K562 (cell line): ENCODE measurements at regions not wholly inside any gene's neighbourhood (a gene's known extent, or its start where the extent isn't known, plus 50 kb on each side); places are given as distances from the start of the nearest gene placed in this dataset.

Experiments
- ATAC-seq: fragments of 200-7000 bp; cut with Tn5 transposase; 3 replicates; pipeline ENCODE4 v1.9.1; 2020; ENCODE audit warnings: moderate library complexity
- BruUV-seq: library from RNA; stranded (reverse); fragments of 400-500 nt; replicated peaks from 2 replicates; lab custom pipeline; 2021; lab: Mats Ljungman, UMichigan
- CTCF ChIA-PET: fragments of 300-600 bp; formaldehyde crosslinking; extraction: SDS; loops from one replicate; lab custom pipeline; 2021; ENCODE audit warnings: low intra/inter-chr PET ratio; lab: Yijun Ruan, JAX
- POLR2A ChIA-PET: fragments of 300-600, 350-650 bp; sonication (Branson Sonifier 250); formaldehyde crosslinking; extraction: SDS; loops from one replicate; lab custom pipeline; 2021; ENCODE audit warnings: antibody characterized with exemption, inconsistent platforms; lab: Yijun Ruan, JAX
- DNase-seq, 4 experiments: peaks; one replicate each; pipeline versions ENCODE4 v3.0.0 to v3.0.0-alpha.2; 2011 to 2018; ENCODE audit warnings: low spot score in 3 of 4, mixed read lengths in 3 of 4; ENCODE audit errors: extremely low read depth in 1 of 4
- FAIRE-seq: peaks from 2 replicates; lab custom pipeline; 2011; peaks lifted over from hg19 to GRCh38; lab: Jason Lieb, UNC
- H2AFZ ChIP-seq: 2 replicates; pipeline ENCODE4 v1.6.0; 2011; ENCODE audit warnings: low read depth, low read length, control low read depth, inconsistent platforms
- H3K27ac ChIP-seq: fragments of 200-600 bp; 3 replicates; pipeline ENCODE4 v1.8.0; 2011; ENCODE audit warnings: low read depth, mild to moderate bottlenecking, control low read depth, inconsistent platforms, low read length, moderate library complexity, mixed read lengths; ENCODE audit errors: extremely low read depth
- H3K27me3 ChIP-seq, 2 experiments: fragments of 300-600 bp in 1 of 2; 2 replicates in 1 of 2; 3 replicates in 1 of 2; pipeline versions ENCODE4 v1.6.0 to v1.8.0; 2011; ENCODE audit warnings: inconsistent platforms in 2 of 2, low read length in 2 of 2, mild to moderate bottlenecking in 1 of 2, mixed read lengths in 1 of 2, moderate library complexity in 1 of 2; ENCODE audit not compliant: control insufficient read depth in 2 of 2, insufficient read depth in 2 of 2
- H3K36me3 ChIP-seq: fragments of 300-600 bp; 3 replicates; pipeline ENCODE4 v1.8.0; 2011; ENCODE audit warnings: mild to moderate bottlenecking, low read length, inconsistent platforms; ENCODE audit not compliant: control insufficient read depth, insufficient read depth
- H3K4me1 ChIP-seq, 2 experiments: fragments of 200-600 bp in 1 of 2; replicated peaks in 1 of 2; 2 replicates in 1 of 2; 3 replicates in 1 of 2; pipeline versions ENCODE4 v1.5.1 to v1.8.0; 2011; ENCODE audit warnings: inconsistent platforms in 2 of 2, low read length in 2 of 2, mild to moderate bottlenecking in 1 of 2, mixed read lengths in 1 of 2, moderate library complexity in 1 of 2; ENCODE audit not compliant: control insufficient read depth in 2 of 2, insufficient read depth in 2 of 2
- H3K4me2 ChIP-seq: 2 replicates; pipeline ENCODE4 v1.6.1; 2011; ENCODE audit warnings: low read length, control low read depth, inconsistent platforms, mixed read lengths; ENCODE audit not compliant: insufficient read depth
- H3K4me3 ChIP-seq: fragments of 200-600 bp; sonication (generic), shearing (Covaris generic); 2 replicates; pipeline ENCODE4 v1.5.1; 2016; ENCODE audit warnings: control low read depth, inconsistent platforms
- H3K79me2 ChIP-seq: fragments of 200-600 bp; 3 replicates; pipeline ENCODE4 v1.8.0; 2011; ENCODE audit warnings: low read length, inconsistent platforms; ENCODE audit not compliant: control insufficient read depth, insufficient read depth
- H3K9ac ChIP-seq, 2 experiments: 2 replicates each; pipeline versions ENCODE4 v1.6.0 to v1.6.1; 2011; ENCODE audit warnings: low read depth in 2 of 2, low read length in 2 of 2, control low read depth in 1 of 2, inconsistent platforms in 1 of 2, mild to moderate bottlenecking in 1 of 2, mixed read lengths in 1 of 2; ENCODE audit not compliant: insufficient read depth in 1 of 2
- H3K9me1 ChIP-seq: one replicate; pipeline ENCODE4 v1.6.0; 2011; ENCODE audit warnings: inconsistent platforms, mild to moderate bottlenecking, low read length, moderate library complexity; ENCODE audit not compliant: control insufficient read depth, insufficient read depth
- H3K9me3 ChIP-seq: replicated peaks from 2 replicates; pipeline ENCODE4 v1.5.1; 2011; ENCODE audit warnings: low read depth, low read length, inconsistent platforms; ENCODE audit not compliant: control insufficient read depth, insufficient read depth
- H4K20me1 ChIP-seq: replicated peaks from 2 replicates; pipeline ENCODE4 v1.6.1; 2011; ENCODE audit warnings: low read length, inconsistent platforms, mixed read lengths; ENCODE audit not compliant: control insufficient read depth, insufficient read depth
- ELF1 ChIP-seq: fragments of 200-800 bp; sonication (Bioruptor generic); IDR thresholded peaks from 2 replicates; pipeline ENCODE4 v1.6.1; 2016; ENCODE audit warnings: missing genetic modification characterization, missing compliant biosample characterization
- FOXK1 ChIP-seq: sonication (generic); formaldehyde crosslinking; IDR thresholded peaks from 2 replicates; pipeline ENCODE4 v1.8.0; 2022; ENCODE audit warnings: missing genetic modification reagents, mild to moderate bottlenecking, borderline replicate concordance
- HCFC1 ChIP-seq: IDR thresholded peaks from 2 replicates; pipeline ENCODE4 v1.6.1; 2012; ENCODE audit warnings: low read depth, low read length, improper control_type of control experiment
- HMBOX1 ChIP-seq: sonication (generic); IDR thresholded peaks from 2 replicates; pipeline ENCODE4 v1.6.1; 2016
- KLF6 ChIP-seq: fragments of 250-450 bp; sonication (Bioruptor Pico); IDR thresholded peaks from 2 replicates; pipeline ENCODE4 v1.4.0; 2020; ENCODE audit warnings: mild to moderate bottlenecking, moderate library complexity, borderline replicate concordance
- NRF1 ChIP-seq, 2 experiments: fragments of 450-650 bp; IDR thresholded peaks in 1 of 2; conservative IDR thresholded peaks in 1 of 2; 2 replicates each; pipeline ENCODE4 v1.6.1; 2014; ENCODE audit warnings: mild to moderate bottlenecking in 2 of 2
- RFX7 ChIP-seq: fragments of 250-450 bp; sonication (Bioruptor Pico); IDR thresholded peaks from 2 replicates; pipeline ENCODE4 v1.5.1; 2021; ENCODE audit warnings: mild to moderate bottlenecking
- SETDB1 ChIP-seq: IDR thresholded peaks from one replicate; pipeline ENCODE4 v1.6.1; 2012; ENCODE audit warnings: low read length, control low read depth, inconsistent platforms
- TCF15 ChIP-seq: fragments of 250-450 bp; sonication (Bioruptor Pico); IDR thresholded peaks from 2 replicates; pipeline ENCODE4 v1.8.0; 2022; ENCODE audit warnings: moderate library complexity, mild to moderate bottlenecking, inconsistent platforms
- TEAD1 ChIP-seq, 2 experiments: fragments of 450-650 bp in 1 of 2; sonication (generic) in 1 of 2; formaldehyde crosslinking; IDR thresholded peaks; 2 replicates each; pipeline versions ENCODE4 v1.4.0 to v1.8.0; 2020 to 2022; ENCODE audit warnings: mild to moderate bottlenecking in 2 of 2, missing genetic modification reagents in 1 of 2
- TEAD2 ChIP-seq: fragments of 450-650 bp; IDR thresholded peaks from 2 replicates; pipeline ENCODE4 v1.6.1; 2016; ENCODE audit warnings: missing genetic modification characterization, control low read depth, missing compliant biosample characterization
- WHSC1 ChIP-seq: IDR thresholded peaks from one replicate; pipeline ENCODE4 v1.6.1; 2012; ENCODE audit warnings: low read length, control low read depth, inconsistent platforms
- ZBTB40 ChIP-seq, 2 experiments: fragments of 450-650 bp in 1 of 2; sonication (generic) in 1 of 2; formaldehyde crosslinking in 1 of 2; IDR thresholded peaks; 2 replicates each; pipeline versions ENCODE4 v1.7.1 to v1.9.0; 2016 to 2022; ENCODE audit warnings: inconsistent platforms in 1 of 2, mild to moderate bottlenecking in 1 of 2, missing genetic modification reagents in 1 of 2
- WGBS: fragments of 100-300 bp; shearing (Covaris generic); methylation state at CpG from one replicate; pipeline ENCODE4 v1.1.6; 2016; ENCODE audit warnings: low coverage, mixed read lengths; ENCODE audit not compliant: insufficient coverage; ENCODE audit errors: missing lambda C conversion rate; 5-methylcytosine and 5-hydroxymethylcytosine counted together
- in situ Hi-C: fragments of 300-500 bp; cut with MboI; formaldehyde crosslinking; loops from 4 replicates; pipeline ENCODE4 v1.15.0; 2018; ENCODE audit warnings: inconsistent platforms, mixed read lengths
- intact Hi-C: fragments of 100-400 bp; cut with micrococcal nuclease; formaldehyde crosslinking; loops from 2 replicates; pipeline ENCODE4 v1.14.2; 2022

GRCh38 chr3:115380883-115381572 lies 233.9 kb upstream of the ZBTB20 start:
- 4% methylated on average over 3 of the region's 3 CpGs for WGBS

More at GRCh38 chr3:115380883-115381572, 233.9 kb upstream of the ZBTB20 start:
- no peak for ATAC-seq
- no peak overlapping the region for H2AFZ ChIP-seq
- no peaks in the 10 kb centered on the region for H3K36me3 ChIP-seq
- no peak overlapping the region for H3K4me2 ChIP-seq
- H3K9me1 ChIP-seq: no peaks in the 10 kb centered on the region
- no peak overlapping the region for H3K4me3 ChIP-seq
- no peaks in the 10 kb centered on the region for H3K27me3 ChIP-seq
- in situ Hi-C loops: no loop called here
- H3K79me2 ChIP-seq: no peaks in the 10 kb centered on the region
- POLR2A ChIA-PET: no interaction called here
- no peaks in the 10 kb centered on the region for H3K4me1 ChIP-seq
- intact Hi-C loops: no loop called here
- no peak overlapping the region for H3K9ac ChIP-seq
- H4K20me1 ChIP-seq: no peaks in the 10 kb centered on the region
- no peaks in the 10 kb centered on the region for H3K9me3 ChIP-seq
- no peak for FAIRE-seq
- no peak overlapping the region for H3K27ac ChIP-seq
- no TSS peak for BruUV-seq
- TF ChIP-seq WHSC1 (no peak), FOXK1 (CRISPR knock-in tag) (no peak), TEAD1 (CRISPR knock-in tag; IDR thresholded peaks at IDR 0.05) (no peak), RFX7 (CRISPR knock-in tag) (no peak), SETDB1 (no peak), TCF15 (CRISPR knock-in tag) (no peak), KLF6 (CRISPR knock-in tag) (no peak), HMBOX1 (no peak), ZBTB40 (IDR thresholded peaks at IDR 0.05) (no peak), ZBTB40 (CRISPR knock-in tag; IDR thresholded peaks at IDR 0.05) (no peak), NRF1 (conservative IDR thresholded peaks at IDR 0.05 in 1 of 2, IDR thresholded peaks at IDR 0.05 in 1 of 2) (no peak), TEAD2 (tag) (no peak), HCFC1 (no peak), ELF1 (no peak)
- TF ChIP-seq, all 486 proteins: peak for 0
- CTCF ChIA-PET: no interaction called here
- no peak for DNase-seq
